ENCODE measurements at regions not wholly inside any gene's neighbourhood (a gene's known extent, or its start where the extent isn't known, plus 50 kb on each side); places are given as distances from the start of the nearest gene placed in this dataset.
A peak's percentile ranks its signal among the peaks of the same experiment; 100 is the strongest.

DNA sequence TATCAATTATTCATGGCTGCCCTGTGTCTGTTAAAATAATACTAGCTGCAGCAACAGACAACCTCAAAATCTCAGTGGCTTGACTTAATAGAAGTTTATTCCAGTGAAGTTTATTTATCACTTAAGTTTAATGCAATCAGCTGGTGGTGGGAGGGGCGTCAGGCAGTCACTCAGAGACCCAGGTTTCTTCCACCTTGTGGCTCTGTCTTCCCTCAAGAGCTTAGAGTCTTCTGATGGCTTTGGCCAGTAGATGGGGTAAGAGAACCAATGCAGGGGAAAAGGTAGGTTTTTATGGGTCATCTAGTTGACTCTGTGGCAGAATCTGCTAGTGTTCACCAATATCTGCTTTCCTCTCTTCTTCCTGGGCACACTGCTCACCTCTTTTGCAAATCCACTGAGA lies 668.9 kb downstream of the AACS start:
- no peak overlapping the region for H3K27ac Mint-ChIP-seq (ENCODE audit: low read depth, unreplicated experiment)
- intact Hi-C loops (cut with micrococcal nuclease) = no loop called here
- peak; percentile 10 for DNase-seq (ENCODE audit: unreplicated experiment)
- H3K27me3 Mint-ChIP-seq (ENCODE audit: insufficient read depth, unreplicated experiment) = no peaks in the 10 kb centered on the region
- H3K9me3 Mint-ChIP-seq (ENCODE audit: unreplicated experiment) = peaks cover 14% of the 10 kb centered on the region
- BruUV-seq (replicated peaks) = no TSS peak
- H3K36me3 Mint-ChIP-seq (ENCODE audit: insufficient read depth, unreplicated experiment) = no peaks in the 10 kb centered on the region
- H3K4me1 Mint-ChIP-seq (ENCODE audit: insufficient read depth, unreplicated experiment) = no peaks in the 10 kb centered on the region
- H3K4me3 Mint-ChIP-seq (ENCODE audit: unreplicated experiment) = no peak overlapping the region
- TF ChIP-seq, protein P1, sequence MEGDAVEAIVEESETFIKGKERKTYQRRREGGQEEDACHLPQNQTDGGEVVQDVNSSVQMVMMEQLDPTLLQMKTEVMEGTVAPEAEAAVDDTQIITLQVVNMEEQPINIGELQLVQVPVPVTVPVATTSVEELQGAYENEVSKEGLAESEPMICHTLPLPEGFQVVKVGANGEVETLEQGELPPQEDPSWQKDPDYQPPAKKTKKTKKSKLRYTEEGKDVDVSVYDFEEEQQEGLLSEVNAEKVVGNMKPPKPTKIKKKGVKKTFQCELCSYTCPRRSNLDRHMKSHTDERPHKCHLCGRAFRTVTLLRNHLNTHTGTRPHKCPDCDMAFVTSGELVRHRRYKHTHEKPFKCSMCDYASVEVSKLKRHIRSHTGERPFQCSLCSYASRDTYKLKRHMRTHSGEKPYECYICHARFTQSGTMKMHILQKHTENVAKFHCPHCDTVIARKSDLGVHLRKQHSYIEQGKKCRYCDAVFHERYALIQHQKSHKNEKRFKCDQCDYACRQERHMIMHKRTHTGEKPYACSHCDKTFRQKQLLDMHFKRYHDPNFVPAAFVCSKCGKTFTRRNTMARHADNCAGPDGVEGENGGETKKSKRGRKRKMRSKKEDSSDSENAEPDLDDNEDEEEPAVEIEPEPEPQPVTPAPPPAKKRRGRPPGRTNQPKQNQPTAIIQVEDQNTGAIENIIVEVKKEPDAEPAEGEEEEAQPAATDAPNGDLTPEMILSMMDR (IDR thresholded peaks at IDR 0.05; ENCODE audit: unreplicated experiment) = peak; percentile 8
- ChIA-PET CTCF (no interaction called here), POLR2A (interaction anchor here (0.7 kb wide), 1 partner anchor 568 kb away, joined by 3 read pairs; no protein-coding TSS in a partner anchor)

DNA sequence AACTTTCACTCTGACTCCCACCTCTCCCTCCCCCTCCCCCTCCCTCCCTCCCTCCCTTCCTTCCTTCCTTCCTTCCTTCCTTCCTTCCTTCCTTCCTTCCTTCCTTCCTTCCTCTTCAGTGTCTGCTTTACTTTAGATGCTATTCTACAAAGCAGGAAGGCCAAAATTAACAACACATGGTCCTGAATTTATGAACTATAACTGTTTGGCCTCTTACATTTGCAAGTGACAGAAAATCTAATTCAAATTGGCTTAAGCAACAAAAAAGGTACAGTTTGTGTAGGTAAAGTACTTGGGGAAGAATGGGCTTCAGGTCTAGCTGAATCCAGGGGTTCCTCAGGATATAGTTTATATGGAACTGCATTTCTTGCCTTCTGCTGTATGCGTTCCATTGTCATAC lies 673.0 kb downstream of the AACS start:
- Mint-ChIP-seq H3K27ac (ENCODE audit: low read depth, unreplicated experiment) (no peak overlapping the region), H3K4me3 (ENCODE audit: unreplicated experiment) (no peak overlapping the region), H3K27me3 (ENCODE audit: insufficient read depth, unreplicated experiment) (no peaks in the 10 kb centered on the region), H3K36me3 (ENCODE audit: insufficient read depth, unreplicated experiment) (no peaks in the 10 kb centered on the region), H3K4me1 (ENCODE audit: insufficient read depth, unreplicated experiment) (no peaks in the 10 kb centered on the region), H3K9me3 (ENCODE audit: unreplicated experiment) (peaks cover 25% of the 10 kb centered on the region)
- intact Hi-C loops (cut with micrococcal nuclease) = no loop called here
- no peak for DNase-seq (ENCODE audit: unreplicated experiment)
- POLR2A ChIA-PET = no interaction called here
- CTCF ChIA-PET = no interaction called here
- no TSS peak for BruUV-seq (replicated peaks)
- TF ChIP-seq, protein P1 (IDR thresholded peaks at IDR 0.05; ENCODE audit: unreplicated experiment) = no peak

DNA sequence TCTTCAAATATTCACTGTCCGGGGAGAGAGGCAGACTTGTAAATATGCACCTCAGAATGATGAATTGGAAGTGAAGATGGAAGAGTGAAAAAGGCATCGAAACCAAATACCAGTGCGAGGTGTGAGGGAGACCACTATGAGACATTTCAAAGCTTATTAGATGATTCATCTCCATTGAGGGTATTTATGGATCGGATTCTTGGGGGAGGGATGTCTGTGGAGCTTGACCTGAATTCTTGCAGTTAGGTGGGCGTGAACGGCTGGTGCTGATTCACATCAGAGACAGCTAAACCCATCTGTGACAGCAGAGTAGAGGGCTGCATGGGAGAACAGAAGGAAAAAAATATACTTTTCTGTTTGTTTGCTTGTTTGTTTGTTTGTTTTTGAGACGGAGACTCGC lies 677.2 kb downstream of the AACS start:
- H3K4me3 Mint-ChIP-seq (ENCODE audit: unreplicated experiment) = no peak overlapping the region
- intact Hi-C loops (cut with micrococcal nuclease) = no loop called here

GRCh38 chr12:125744201-125744600 lies 679.0 kb downstream of the AACS start:
- Mint-ChIP-seq H3K9me3 (ENCODE audit: unreplicated experiment) (peaks cover 19% of the 10 kb centered on the region), H3K4me3 (ENCODE audit: unreplicated experiment) (no peak overlapping the region), H3K27me3 (ENCODE audit: insufficient read depth, unreplicated experiment) (no peaks in the 10 kb centered on the region), H3K4me1 (ENCODE audit: insufficient read depth, unreplicated experiment) (no peaks in the 10 kb centered on the region), H3K36me3 (ENCODE audit: insufficient read depth, unreplicated experiment) (no peaks in the 10 kb centered on the region), H3K27ac (ENCODE audit: low read depth, unreplicated experiment) (no peak overlapping the region)
- BruUV-seq (replicated peaks) = no TSS peak
- ChIA-PET CTCF (interaction anchor here (0.6 kb wide), 1 partner anchor 31 kb away, joined by 3 read pairs; no protein-coding TSS in a partner anchor), POLR2A (no interaction called here)
- intact Hi-C loops (cut with micrococcal nuclease) = no loop called here
- TF ChIP-seq, protein P1 (IDR thresholded peaks at IDR 0.05; ENCODE audit: unreplicated experiment) = no peak
- no peak for DNase-seq (ENCODE audit: unreplicated experiment)

More for the DNA sequence above, 677.2 kb downstream of the AACS start:
- no peak for DNase-seq (ENCODE audit: unreplicated experiment)
- ChIA-PET POLR2A (no interaction called here), CTCF (interaction anchor here (0.9 kb wide), 1 partner anchor 26 kb away, joined by 3 read pairs; no protein-coding TSS in a partner anchor)
- H3K4me1 Mint-ChIP-seq (ENCODE audit: insufficient read depth, unreplicated experiment) = no peaks in the 10 kb centered on the region
- TF ChIP-seq, protein P1 (IDR thresholded peaks at IDR 0.05; ENCODE audit: unreplicated experiment) = no peak
- BruUV-seq (replicated peaks) = no TSS peak
- H3K27ac Mint-ChIP-seq (ENCODE audit: low read depth, unreplicated experiment) = no peak overlapping the region
- peaks cover 19% of the 10 kb centered on the region for H3K9me3 Mint-ChIP-seq (ENCODE audit: unreplicated experiment)
- no peaks in the 10 kb centered on the region for H3K27me3 Mint-ChIP-seq (ENCODE audit: insufficient read depth, unreplicated experiment)
- H3K36me3 Mint-ChIP-seq (ENCODE audit: insufficient read depth, unreplicated experiment) = no peaks in the 10 kb centered on the region
